HL-60 (cell line): ENCODE measurements at regions not wholly inside any gene's neighbourhood (a gene's known extent, or its start where the extent isn't known, plus 50 kb on each side); places are given as distances from the start of the nearest gene placed in this dataset.

Experiments used
- POLR2AphosphoS5 ChIP-seq: IDR thresholded peaks from 2 replicates; pipeline ENCODE4 v1.6.1; 2012; ENCODE audit warnings: low read depth
- TF ChIP-seq, protein P1 (sequence below): IDR thresholded peaks from one replicate; pipeline ENCODE4 v1.5.1; 2011; ENCODE audit warnings: low read length, control low read depth, inconsistent platforms; ENCODE audit not compliant: insufficient read depth
- TF ChIP-seq, protein P2 (sequence below): IDR thresholded peaks from 2 replicates; pipeline ENCODE4 v1.6.1; 2012; ENCODE audit warnings: low read depth; ENCODE audit not compliant: insufficient replicate concordance

DNA sequence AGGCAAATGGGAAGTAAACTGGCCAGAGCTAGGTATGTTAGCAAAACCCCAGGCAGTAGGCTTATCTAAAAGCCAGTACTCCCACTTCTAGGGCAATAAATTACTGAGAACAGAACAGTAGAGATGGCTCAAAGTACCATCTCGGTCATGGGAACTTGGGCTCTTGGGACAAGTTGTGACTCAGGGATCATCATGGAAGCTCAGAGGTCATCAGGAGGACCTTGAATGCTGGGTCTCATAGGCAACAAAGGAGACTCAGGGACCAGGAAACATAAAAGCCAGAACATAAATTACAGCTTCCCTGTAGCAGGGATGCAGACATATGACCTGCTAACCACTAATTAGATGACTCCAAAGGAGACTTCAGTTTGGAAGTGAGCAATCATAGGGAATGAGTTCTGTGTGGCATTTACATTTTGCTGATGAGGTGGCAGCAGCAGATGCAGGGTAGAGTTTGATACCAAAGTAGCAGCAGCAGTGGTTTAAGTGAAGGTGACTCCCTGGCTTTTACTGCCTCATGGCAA lies 97.6 kb upstream of the SCAF11 start:
- no peak for TF ChIP-seq POLR2AphosphoS5
- TF ChIP-seq, protein P1, sequence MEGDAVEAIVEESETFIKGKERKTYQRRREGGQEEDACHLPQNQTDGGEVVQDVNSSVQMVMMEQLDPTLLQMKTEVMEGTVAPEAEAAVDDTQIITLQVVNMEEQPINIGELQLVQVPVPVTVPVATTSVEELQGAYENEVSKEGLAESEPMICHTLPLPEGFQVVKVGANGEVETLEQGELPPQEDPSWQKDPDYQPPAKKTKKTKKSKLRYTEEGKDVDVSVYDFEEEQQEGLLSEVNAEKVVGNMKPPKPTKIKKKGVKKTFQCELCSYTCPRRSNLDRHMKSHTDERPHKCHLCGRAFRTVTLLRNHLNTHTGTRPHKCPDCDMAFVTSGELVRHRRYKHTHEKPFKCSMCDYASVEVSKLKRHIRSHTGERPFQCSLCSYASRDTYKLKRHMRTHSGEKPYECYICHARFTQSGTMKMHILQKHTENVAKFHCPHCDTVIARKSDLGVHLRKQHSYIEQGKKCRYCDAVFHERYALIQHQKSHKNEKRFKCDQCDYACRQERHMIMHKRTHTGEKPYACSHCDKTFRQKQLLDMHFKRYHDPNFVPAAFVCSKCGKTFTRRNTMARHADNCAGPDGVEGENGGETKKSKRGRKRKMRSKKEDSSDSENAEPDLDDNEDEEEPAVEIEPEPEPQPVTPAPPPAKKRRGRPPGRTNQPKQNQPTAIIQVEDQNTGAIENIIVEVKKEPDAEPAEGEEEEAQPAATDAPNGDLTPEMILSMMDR: no peak
- TF ChIP-seq, protein P2, sequence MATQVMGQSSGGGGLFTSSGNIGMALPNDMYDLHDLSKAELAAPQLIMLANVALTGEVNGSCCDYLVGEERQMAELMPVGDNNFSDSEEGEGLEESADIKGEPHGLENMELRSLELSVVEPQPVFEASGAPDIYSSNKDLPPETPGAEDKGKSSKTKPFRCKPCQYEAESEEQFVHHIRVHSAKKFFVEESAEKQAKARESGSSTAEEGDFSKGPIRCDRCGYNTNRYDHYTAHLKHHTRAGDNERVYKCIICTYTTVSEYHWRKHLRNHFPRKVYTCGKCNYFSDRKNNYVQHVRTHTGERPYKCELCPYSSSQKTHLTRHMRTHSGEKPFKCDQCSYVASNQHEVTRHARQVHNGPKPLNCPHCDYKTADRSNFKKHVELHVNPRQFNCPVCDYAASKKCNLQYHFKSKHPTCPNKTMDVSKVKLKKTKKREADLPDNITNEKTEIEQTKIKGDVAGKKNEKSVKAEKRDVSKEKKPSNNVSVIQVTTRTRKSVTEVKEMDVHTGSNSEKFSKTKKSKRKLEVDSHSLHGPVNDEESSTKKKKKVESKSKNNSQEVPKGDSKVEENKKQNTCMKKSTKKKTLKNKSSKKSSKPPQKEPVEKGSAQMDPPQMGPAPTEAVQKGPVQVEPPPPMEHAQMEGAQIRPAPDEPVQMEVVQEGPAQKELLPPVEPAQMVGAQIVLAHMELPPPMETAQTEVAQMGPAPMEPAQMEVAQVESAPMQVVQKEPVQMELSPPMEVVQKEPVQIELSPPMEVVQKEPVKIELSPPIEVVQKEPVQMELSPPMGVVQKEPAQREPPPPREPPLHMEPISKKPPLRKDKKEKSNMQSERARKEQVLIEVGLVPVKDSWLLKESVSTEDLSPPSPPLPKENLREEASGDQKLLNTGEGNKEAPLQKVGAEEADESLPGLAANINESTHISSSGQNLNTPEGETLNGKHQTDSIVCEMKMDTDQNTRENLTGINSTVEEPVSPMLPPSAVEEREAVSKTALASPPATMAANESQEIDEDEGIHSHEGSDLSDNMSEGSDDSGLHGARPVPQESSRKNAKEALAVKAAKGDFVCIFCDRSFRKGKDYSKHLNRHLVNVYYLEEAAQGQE: no peak
